ENCODE measurements at regions not wholly inside any gene's neighbourhood (a gene's known extent, or its start where the extent isn't known, plus 50 kb on each side); places are given as distances from the start of the nearest gene placed in this dataset.
A peak's percentile ranks its signal among the peaks of the same experiment; 100 is the strongest.
"Not testable (repeated sequence)": the region's sequence is repeated elsewhere in the genome, so short reads cannot be mapped to it uniquely, and the experiment has no call there.

DNA sequence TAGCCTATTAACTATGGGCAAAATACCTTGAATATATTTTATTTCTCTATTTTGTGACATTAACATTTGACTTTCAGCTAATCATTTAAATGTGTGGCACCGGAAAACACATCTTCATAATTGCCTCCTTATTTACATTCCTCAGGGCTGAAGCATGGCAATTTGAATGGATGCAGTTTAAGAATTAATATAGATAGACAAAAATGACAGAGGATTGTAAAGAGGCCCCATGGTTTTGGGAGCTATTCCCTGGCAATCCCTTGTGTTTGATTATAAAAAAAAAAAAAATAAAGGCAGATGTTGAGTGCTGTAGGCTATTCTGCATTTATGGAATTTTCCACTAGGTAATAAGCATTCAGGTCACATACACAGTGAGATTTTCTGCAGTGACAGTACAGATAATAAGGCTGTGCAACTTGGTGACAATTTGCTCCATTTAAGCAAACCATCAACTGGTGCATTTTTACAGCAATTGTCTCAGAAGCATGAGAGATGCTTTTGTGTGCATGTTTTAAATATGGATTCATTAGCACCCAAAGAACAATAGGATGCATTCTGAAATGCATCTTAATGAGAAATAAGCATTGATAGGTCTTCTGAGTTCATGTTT is 123.2 kb upstream of the SLC38A4 start:
- no peak for DNase-seq

DNA sequence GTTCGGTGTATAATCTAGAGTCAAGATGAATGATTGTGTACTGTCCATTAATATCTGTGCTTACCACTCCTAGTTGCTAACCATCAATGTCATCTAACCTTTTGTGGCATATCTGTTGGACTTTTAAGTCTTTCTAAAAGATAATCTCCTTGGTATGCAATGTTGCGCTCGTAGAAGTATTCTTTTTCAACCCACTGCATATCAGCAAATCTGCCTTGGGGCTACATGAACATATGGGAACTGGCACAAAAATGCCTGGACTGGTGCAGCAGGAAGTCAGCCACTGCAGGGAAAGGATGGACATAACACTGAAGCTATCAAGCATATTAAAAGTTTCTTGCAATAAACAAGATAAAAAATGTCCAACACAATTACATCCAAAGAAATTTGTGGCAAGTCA is 124.3 kb upstream of the SLC38A4 start:
- DNase-seq = no peak

DNA sequence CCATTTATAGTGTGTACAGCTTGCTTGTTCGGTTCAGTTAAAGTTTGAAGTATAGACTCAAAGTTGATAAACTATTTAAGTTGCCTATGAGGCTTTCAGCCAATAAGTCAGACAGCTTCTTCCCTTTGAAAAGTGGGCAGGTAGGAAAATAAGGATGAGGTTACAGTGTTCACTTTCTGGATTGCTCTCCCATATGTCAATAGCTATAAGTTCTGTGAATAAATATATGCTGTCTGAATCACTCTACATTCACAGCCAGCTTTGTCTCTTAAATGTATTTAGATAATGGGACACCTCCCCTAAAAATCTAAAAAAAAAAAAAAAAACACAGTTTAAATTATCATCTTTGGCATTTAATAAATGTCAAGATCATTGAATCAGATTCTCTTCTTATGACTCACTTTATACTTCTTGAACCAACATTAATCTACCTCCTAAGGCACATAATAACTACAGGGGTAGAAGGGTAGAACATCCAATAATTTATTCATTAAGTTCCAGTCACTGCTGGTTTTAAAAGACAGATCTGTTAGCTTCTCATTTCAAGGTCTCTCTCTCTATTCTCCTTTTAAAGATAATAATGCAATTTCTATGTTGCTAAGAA is 126.4 kb upstream of the PCED1B start:
- no peak for DNase-seq

DNA sequence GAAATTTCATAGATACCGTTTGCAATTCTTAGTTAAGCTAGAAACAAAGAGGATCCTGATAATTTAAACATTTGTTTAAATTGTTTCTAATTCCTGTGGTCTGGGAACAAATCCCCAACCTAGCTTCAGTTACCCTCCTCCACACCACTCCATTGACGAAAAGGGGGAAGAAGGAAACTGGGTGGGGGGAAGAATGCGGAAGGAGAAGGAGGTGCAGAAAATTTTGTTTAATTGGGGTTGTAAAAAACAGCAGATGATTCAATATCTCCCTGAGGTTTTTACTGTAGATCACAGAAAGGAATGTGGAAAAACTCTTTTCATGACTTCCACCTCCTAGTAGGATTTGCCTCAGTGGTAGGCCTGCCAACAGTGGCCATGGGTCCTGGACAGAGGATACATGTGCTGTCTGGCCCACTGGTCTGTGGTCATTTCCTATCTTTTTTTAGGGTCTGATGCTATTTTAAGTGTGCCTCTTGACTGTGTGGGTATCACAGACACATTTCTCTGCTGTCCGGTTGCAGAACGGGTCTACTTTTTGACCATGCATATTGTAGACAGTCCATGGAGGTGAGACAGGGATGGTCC is 122.9 kb upstream of the PCED1B start:
- DNase-seq = no peak

DNA sequence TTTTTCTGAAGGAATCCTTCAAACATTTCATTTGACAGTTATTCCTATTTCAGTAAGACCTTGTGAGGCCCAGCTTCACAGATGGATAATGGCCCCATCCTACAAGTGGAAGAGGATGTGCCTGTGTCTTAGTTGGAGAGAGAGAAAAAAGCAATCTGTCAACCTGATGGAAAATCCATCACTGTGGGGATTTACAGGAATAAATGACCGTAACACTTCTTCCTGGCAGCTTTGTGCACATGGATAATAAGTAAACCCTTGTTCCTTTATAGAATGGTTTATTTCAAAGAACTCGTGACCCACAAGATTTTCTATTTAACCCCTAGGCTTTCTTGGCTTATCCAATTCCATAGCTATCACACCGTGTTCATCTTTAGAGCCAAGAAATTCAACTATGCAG is 121.4 kb upstream of the PCED1B start:
- no peak for DNase-seq

DNA sequence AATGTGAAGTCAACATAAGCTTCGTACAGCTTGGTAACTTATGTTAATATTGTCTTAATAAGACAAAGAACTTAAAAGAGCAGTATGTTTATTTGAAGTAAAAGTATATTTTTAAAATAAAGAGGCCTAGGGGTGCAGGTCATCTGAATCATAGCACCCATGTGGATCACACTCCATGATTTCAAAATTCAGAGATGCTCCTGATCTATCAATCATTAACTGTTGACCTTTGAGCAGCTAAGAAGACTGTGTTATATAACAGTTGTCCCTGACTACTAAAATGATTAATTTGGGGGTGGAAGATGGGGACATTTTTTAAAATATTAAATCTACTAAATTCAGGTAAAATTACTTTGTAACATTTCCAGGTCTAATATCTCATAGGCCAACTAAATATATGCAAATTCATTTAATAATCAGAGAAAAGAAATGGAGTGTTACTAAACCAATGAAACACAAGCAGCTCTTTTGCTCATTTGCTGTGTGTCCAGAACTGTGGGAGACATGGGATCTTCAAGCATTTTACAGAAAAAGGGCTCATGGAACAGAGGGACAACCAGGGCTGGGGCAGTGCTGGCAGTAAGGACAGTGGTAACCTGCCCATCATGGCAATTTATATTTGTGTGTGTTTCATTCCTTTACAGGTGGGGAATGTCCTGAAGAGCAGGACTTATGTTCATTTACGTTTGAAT is 120.7 kb upstream of the PCED1B start:
- peak; percentile 62 for DNase-seq

DNA sequence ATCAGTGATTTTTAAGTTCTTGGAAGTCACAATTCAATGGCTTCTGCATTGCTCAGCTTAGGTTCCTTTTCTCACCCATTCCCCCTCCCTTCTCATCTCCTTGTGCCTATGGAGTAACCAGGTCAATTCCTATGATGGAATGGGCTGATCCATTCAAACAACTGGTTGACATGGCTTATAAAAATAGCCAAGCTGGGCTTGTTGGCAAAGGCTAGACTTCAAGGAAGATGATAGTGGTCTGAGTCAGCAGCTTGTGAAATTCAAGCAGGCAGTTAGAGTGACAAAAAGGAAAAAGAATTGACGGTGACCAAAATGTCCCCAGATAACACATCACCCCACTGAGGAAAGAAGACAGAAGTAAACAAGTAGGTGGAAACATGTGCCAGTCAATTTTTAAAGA is 119.9 kb upstream of the PCED1B start:
- DNase-seq = peak; percentile 22

DNA sequence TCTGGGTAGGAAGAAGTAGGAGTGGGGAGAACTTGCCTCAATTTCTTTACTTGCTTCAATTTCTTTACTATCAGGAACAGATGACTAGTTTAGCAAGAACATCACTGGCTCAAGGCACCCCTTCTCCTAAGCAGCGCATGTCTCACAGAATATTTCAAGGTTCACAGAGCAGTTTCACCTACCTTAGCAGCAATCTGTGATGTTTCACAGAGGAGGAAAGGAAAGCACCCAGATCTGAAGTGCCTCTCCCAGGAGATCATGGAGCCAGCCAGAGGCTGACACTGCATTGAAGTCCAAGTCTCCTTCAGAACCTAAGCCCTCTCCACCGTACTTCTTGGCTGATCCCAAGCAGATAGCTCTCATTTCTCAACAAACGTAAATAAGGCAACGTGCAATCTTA is 118.7 kb upstream of the PCED1B start:
- DNase-seq = no peak

DNA sequence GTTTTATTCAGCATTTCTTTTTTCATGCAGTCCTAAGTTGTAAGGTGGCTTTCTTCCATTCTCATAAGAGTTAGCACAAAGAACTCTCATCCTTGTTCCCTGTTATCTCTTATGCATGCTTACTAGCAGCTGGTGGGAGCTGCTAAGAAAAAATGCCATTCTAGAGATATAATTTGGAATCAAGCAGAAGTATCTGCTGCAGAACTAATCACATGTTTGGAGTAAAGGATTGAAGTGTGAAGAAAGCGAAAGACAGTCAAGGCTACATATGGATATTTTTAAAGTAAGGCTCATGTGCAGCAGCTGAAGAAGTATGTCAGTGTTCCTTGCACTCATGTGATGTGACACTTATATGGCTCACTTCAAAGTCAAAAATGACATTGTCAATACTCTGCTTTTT is 116.2 kb upstream of the PCED1B start:
- no peak for DNase-seq

DNA sequence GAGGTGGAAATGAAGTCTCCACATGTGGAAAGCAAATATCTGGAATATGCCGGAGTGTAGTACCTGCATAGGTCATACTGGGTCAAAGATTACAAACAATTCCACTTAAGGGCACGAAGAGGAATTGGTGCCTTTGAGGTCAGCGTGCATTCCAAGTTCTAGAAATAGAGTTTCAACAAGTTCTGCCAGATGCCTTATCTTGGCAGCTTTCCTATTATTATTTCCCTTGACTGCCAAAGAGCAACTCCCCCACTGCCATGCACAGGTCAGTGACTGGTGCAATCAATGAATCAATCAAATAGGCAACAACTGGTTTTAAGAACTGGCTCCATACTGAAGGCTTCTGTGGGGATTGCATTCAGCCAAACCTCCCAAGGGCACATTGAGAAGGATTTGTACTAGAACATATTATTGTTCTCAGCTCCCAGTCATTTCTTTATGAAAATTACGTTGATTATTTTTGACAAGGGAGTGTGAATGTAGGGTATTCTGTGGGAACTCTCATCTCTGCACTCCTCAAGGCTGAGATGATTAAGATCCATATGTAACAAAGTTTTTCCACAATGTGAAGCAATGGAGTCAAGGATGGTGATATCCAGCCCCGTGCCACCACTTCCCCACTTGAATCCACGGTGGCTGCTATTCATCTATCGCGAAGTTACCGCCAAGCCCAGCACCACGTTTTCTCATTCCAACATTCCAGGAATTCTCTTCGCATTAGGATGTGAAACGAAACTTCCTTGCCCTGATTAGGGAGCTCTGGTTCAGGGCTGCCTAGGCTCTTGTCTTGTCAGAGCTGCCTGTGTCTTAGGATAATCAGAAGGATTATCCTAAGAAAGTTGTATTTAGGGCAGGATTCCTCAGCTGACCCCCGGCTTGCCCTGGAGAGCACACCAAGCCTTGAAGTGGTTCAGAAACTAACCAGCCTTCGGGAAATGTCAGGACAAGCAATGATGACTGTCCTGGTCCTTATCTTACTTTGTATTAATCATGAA is 115.1 kb upstream of the PCED1B start:
- DNase-seq = peak; percentile 28

DNA sequence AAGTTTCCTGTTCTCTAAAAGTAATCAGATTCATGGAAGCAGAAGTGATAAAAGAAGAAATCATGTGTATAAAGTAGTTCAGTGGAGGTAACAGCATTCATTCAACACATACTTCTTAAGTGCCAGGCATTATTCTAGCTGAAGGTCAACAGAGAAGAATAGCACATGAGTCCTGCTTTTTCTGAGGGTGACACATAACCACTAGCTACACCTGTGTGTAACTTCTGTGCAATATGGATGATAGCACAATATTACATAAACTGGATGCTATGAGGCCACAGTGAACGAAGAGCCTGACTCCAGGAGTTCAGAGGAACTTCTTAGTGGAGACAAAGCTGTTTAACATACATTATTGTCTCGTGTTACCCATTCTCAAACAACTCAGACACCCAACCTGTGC is 114.3 kb upstream of the PCED1B start:
- no peak for DNase-seq

DNA sequence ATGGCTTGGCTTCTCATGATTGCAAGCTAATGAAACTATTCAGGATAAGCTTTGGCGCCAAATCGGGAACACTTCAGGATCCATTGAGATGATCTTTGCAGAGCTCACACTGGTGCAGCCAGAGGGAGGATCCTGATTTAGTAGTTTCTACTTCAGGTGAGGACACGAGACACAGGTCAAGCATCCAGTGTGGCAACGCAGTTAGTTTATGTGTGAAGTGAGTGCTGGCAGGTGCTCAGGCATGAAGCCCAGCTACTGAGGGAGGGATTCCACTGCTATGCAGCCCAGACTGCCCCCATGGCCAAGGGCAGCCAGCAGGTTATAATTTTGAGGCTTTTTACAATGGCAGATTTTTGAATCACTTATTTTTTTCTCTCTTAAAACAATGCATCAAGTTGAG is 113.5 kb upstream of the PCED1B start:
- DNase-seq = no peak

DNA sequence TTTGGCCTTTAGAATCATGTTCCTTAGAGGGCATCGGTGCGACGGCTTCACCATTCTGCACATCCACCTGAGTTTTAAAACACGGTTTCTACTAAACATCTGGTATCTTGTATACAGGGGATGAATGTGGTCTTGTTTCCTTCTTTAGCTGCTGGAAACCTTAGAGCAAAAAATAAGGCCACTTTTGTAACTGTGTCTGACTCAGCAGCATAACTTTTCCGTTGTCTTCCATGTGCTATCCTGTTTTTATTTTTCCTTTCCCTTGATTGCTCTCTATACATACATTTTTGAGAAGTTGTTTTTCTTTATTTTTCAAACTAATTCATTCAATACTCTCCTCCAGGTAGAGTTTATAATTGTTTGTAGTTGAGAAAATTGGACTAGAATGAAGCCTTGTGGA is 108.8 kb upstream of the PCED1B start:
- no peak for DNase-seq

DNA sequence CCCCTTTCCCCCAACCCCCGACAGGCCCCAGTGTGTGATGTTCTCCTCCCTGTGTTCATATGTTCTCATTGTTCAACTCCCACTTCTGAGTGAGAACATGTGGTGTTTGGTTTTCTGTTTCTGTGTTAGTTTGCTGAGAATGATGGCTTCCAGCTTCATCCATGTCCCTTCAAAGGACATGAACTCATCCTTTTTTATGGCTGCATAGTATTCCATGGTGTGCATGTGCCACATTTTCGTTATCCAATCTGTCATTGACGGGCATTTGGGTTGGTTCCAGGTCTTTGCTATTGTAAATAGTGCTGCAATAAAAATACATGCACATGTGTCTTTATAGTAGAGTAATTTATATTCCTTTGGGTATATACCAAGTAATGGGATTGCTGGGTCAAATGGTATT is 105.5 kb upstream of the PCED1B start:
- DNase-seq = not testable (repeated sequence)

DNA sequence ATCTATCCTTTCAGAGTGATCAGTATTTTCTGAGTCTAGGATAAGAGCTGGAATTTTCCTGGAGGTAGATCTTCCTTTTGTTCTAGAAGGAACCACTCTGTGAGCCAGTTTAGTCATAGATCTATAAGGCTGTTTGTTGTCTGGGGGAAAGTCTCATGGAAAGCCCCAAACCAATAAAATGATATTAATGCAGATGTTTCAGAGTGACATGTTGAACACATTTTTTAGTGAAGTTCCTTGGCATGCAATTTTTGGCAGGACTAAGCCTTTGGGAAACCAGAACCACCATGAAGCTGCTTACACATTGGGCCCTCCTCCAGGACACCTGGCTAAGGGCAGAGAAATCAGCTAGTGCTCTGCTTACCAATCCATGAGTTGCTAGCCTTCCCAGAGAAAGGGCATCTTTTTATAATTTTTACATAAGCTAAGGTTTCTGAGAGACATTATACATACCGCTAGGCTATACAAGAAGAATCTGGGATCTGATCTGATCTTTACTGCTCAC is 101.5 kb upstream of the PCED1B start:
- no peak for DNase-seq

DNA sequence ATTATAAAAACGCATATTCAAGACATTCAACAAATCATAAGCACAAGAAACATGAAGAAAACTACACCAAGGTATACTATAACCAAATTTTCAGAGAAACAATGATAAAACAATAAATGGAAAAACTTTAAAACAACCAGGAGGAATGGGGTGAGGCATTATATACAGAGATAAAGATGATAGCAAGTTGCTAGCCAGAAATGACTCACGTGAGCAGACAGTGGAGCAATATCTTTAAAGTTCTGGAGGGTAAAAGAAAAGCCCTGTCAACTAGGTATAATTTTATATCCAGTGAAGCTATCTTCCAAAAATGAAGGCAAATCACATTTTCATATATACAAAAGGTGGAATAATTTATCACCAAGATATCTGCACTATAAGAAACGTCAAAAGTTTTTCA is 97.8 kb upstream of the PCED1B start:
- DNase-seq = no peak

DNA sequence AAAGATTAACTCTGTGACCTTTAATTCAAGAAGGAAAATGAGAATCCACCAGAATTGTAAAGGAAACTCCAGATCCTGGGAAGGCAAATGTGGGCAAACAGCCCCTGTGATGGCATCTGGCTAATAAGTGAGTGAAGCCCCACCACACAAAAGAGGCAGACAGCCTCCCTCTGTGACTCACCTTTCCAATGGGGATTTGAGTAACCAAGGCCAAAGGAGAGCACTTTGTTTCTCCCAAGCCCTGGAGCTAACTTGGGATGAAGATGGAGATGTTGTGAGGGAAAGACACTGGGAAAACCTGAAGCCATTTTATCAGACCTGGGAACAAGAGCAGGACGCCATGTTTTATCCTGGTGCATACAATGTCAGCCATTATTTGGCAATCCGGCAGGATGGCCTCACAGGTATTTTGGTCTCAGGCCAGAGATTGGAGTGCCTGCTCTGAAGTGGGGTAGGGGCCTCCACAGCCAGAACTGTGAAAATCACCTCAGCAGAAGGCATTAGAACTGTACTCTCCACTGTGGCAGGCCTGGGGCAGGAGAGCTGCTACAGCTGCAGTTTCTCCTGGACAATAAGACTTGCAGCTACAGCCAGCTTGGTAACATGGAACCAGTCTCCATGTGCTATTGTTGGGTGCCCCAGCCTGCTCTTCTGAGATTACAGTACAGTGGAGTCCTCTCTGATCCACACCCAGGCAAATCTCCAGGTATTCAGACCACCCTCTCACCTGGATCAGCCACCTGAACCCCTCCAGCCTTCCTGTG is 96.6 kb upstream of the PCED1B start:
- DNase-seq = no peak

DNA sequence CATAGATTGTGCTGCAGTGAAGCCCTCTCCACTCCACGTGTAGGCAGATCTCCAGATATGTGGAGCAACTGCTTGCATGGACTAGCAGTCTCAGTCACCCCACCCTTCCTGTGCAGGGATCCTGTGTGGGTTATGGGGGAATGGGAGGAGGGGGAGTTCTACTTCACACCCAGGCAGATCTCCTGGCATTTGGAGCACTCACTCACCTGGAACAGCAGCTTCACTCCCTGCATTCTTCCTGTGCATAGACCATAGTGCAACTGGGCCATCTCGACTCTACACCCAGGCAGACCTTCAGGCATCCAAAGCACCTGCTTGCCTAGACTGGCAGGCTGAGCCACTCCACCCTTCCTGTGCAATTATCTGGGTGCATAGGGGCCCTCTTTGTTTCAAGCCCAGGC is 96.0 kb upstream of the PCED1B start:
- peak; percentile 56 for DNase-seq

DNA sequence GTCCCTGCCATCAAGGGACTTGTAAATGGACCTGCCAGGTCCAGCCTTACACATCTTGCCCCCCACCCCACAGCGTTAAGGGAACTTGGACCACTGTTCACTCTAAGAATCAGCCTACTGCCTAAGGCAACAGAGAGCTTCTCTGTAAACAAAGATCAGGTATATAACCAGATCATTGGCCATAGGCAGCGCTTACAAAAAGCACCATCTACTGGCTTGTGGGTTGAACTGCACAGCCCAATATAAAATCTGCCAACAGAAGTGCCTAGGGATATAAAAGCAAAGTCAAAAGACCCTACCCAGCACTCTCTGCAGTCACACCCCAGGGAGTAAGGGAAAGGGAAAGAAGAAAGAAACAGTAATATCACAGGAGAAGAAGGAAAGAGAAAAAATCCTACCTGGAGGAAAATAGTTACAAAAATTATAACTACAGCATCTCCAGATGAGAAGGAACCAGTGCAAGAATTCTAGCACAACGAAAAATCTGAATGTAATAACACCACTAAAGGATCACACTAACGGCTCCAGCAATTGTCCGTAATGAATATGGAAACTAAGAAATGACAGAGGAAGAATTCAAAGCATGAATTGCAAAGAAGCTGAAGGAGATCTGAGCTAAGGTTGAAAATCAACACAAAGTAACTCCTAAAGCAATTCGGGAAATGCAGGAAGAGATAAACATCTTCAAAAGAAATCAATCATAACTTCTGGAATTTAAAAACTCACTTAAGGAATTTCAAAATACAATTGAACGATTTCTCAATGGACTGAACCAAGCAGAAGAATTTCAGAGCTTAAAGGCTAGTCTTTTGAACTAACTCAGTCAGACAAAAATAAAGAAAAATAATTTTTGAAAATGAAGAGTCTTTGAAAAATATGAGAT is 95.2 kb upstream of the PCED1B start:
- DNase-seq = peak; percentile 95

DNA sequence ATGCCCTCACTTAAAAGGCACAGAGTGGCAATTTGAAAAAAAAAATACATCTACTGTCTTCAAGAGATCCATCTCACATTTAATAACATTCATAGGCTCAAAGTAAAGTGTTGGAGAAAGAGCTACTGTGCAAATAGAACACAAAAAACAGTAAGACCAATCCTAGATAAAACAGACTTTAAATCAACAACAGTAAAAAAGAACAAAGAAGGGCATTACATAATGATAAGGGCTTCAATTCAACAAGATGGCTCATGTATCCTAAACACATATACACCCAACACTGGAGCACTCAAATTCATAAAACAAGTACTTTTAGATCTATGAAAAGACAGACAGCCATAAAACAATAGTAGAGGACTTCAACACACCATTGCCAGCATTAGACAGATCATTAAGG is 93.6 kb upstream of the PCED1B start:
- no peak for DNase-seq

DNA sequence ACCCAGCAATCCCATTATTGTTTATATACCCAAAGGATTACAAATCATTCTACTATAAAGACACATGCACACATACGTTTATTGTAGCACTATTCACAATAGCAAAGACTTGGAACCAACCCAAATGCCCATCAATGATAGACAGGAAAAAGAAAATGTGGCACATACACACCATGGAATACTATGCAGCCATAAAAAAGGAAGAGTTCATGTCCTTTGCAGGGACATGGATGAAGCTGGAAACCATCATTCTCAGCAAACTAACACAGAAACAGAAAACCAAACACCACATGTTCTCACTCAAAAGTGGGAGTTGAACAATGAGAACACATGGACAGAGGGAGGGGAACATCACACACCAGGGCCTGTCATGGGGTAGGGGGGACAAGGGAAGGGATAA is 91.3 kb upstream of the PCED1B start:
- DNase-seq = not testable (repeated sequence)

Data from DMS53 (cell line).